ENCODE measurements at regions not wholly inside any gene's neighbourhood (a gene's known extent, or its start where the extent isn't known, plus 50 kb on each side); places are given as distances from the start of the nearest gene placed in this dataset.
"Not testable (repeated sequence)": the region's sequence is repeated elsewhere in the genome, so short reads cannot be mapped to it uniquely, and the experiment has no call there.

- DNase-seq (ENCODE audit: low read depth) = no peak
Measured at GRCh38 chr10:63921908-63922467, 400.8 kb downstream of the REEP3 start.

GRCh38 chr10:63922468-63923284 lies 401.5 kb downstream of the REEP3 start:
- no peak for DNase-seq (ENCODE audit: low read depth)

GRCh38 chr10:63929831-63930467 lies 408.7 kb downstream of the REEP3 start:
- no peak for DNase-seq (ENCODE audit: low read depth)

- DNase-seq (ENCODE audit: low read depth) = no peak
Measured at GRCh38 chr10:63930584-63930983, 409.4 kb downstream of the REEP3 start.

DNA sequence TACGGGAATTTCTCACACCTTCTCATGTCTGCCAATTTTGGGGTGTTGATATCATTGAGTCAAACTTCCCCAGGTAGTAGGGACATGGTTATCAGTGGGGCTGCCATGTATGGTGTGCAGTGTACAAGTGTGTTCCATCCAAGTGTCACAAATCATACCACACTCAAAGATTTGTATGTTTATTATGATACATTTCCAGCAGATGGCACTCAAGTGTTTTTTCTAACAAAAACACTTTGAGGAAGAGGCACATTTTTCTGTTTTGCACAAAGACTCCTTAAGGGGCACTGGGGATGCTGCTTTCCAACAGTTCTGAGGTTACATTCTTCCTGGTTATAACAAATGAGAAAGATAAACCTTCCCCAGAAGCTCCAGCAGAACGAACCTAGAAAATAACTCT lies 414.5 kb downstream of the REEP3 start:
- DNase-seq (ENCODE audit: low read depth) = no peak

- no peak for DNase-seq (ENCODE audit: low read depth)
Measured at GRCh38 chr10:63940277-63940922, 419.2 kb downstream of the REEP3 start.

- DNase-seq (ENCODE audit: low read depth) = no peak
Measured at GRCh38 chr10:63964406-63964805, 443.2 kb downstream of the REEP3 start.

- DNase-seq (ENCODE audit: low read depth) = no peak
Measured at GRCh38 chr10:63965846-63966245, 444.6 kb downstream of the REEP3 start.

DNA sequence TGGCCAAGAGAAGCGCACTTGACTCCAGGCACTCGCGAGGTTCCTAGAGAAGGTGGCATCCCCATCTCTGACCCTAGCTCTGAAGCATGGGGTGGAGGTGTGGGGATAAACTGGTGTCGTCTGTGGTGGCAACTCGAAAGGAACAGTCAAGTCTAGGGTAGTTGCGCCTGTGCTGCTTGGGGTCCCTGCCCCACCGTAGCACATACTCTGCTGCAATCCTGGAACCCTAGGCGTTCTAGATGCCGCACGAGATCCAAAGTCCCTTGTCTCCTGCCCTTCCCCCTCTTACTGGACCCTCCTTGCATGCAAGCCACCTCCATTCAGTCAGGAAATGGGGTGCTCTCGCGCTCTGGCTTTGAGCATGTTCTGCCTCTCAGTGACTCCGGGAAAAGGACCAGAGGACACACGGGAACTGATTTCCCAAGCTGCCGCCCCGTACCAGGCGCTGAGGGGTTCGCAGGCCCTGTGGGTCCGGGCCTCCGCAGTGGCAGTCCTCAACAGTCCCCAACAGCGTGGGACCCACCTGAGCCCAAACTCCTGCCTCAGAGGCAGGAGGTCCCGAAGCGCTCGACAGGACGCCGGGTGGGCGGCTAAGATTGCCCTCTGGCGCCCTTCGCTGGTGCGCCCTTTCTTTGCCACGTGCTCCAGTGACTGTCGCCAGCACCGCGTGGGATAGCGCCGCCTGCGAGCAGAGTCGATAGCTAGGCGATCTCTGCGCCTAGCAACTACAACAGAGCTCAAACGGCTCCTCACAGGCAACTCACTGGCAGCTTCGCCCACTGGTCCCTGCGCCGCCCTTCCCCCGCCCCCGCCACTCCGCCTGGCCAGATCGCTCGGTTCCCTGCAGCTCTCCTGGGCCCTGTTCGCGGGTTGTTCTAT lies 452.0 kb downstream of the REEP3 start:
- no peak for DNase-seq (ENCODE audit: low read depth)

DNA sequence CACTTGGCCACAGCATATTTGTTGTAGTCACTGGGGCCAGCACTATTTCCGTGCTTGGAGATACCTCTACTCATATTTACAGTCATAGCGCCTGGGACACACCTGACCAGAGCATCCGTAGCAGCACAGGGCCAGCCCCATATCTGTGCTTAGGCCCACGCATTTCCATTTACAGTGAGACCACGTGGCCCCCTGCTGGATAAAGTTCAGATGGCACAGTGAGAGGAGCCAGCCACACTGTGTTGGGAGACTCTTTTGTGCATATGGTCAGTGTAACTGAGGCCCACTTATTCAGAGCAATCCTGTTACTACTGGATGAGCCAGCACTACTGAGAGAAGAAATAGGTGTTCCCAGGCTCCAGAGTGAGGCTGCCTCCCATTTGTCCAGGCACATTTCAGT lies 455.3 kb downstream of the REEP3 start:
- DNase-seq (ENCODE audit: low read depth) = no peak

GRCh38 chr10:63977329-63977923 lies 456.2 kb downstream of the REEP3 start:
- DNase-seq (ENCODE audit: low read depth) = no peak

GRCh38 chr10:63980870-63981269 lies 459.7 kb downstream of the REEP3 start:
- not testable (repeated sequence) for DNase-seq (ENCODE audit: low read depth)

DNA sequence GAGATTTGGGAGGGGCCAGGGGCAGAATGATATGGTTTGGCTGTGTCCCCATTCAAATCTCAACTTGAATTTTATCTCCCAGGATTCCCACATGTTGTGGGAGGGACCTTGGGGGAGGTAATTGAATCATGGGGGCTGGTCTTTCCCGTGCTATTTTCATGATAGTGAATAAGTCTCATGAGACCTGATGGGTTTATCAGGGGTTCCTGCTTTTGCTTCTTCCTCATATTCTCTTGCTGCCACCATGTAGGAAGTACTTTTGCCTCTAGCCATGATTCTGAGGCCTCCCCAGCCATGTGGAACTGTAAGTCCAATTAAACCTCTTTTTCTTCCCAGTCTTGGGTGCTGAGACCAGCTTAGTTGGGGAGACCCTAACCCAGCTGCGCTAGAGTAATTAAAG lies 462.9 kb downstream of the REEP3 start:
- not testable (repeated sequence) for DNase-seq (ENCODE audit: low read depth)

- no peak for DNase-seq (ENCODE audit: low read depth)
Measured at GRCh38 chr10:63986536-63986935, 465.3 kb downstream of the REEP3 start.

GRCh38 chr10:63987212-63987611 lies 466.0 kb downstream of the REEP3 start:
- no peak for DNase-seq (ENCODE audit: low read depth)

DNA sequence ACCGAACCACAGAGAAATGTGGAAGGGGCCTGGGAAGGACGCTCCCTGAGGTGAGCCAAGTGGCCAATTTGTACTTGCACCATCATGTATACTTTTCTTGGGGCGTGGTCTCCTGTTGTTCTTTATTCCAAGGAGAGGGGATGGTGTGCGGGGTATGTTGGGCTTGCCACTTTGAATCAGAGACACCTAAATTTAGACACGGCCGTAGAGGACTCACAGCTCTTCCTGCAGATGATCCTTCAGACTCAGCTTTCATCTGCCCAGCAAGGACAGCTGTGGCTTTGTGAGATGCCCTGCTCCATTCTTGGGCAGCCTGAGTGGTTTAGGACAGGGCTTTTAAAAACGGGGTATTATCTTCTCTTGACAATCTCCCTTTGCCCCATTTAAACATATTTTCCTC lies 473.2 kb downstream of the REEP3 start:
- DNase-seq (ENCODE audit: low read depth) = no peak

DNA sequence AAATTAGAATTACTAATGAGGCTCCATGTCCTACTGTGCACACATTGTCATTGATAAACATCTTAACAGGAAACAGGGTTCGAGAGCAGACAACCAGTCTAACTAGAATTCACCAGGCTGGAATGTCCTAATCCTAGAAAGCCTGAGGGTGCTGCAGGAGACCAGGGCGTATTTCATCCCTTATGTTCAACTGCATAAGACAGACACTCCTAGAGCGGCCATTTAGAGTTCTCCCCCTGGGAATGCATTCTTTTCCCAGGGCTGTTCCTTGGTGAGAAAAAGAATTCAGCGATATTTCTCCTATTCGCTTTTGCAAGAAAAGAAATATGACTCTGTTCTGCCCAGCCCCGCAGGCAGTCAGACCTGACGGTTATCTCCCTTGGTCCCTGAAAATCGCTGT lies 486.0 kb downstream of the REEP3 start:
- DNase-seq (ENCODE audit: low read depth) = no peak

GRCh38 chr10:64010711-64011110 lies 489.5 kb downstream of the REEP3 start:
- DNase-seq (ENCODE audit: low read depth) = no peak

DNA sequence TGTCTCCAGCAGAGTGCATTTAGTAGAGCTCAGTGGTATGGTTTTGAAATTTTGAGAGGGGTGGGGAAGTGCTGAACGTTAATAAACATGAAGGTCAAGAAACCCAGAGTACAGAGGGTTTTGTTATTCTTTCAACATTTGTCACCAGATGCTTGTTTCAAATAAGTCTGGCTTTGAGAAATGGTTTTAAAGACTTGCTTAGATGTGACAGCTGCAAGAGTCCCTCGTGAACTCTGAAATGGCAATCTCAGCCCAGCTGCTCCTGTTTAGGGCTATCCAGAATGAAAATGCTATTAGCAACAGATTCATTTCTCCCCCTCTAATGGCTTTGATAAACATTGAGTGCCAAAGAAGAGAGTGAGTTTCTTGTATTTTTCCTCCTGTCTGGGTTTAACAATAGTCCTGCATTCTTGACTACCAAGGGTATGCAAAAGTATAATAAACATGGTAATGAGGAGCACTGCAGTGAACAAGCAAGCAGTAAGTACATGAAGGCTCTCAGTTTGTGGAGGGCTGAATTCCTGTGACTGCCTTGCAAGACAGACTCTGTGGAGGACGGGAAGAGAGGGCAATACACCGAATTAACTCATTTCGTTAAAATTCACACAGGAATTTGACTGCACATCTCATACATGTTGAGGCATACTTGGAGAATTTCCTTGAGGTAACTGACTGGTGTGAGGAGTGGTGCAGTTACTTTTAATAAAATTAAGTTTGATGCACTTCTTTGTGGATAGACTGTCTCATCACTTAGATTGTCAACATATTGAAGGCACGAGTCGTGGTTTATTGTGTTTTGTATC lies 490.9 kb downstream of the REEP3 start:
- no peak for DNase-seq (ENCODE audit: low read depth)

DNA sequence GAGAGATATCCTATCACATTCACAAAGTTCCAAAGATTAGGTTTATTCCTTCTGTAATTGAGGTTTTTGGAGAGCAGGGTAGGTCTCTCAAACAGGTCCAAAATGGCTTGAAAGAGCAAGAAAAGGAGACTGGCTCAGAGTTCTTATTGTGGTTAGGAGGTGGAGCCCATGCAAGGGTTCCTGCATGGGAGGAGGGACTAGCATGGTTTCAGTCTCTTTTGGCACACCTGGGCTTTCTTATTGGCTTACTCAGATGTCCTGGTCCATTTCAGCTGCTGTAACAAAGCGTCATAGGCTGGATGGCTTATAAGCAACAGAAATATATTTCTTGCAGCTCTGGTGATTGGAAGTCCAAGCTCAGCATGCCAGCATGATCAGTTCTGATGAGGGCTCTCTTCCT lies 493.1 kb downstream of the REEP3 start:
- DNase-seq (ENCODE audit: low read depth) = no peak
